T1000 (cell line): ENCODE measurements at regions not wholly inside any gene's neighbourhood (a gene's known extent, or its start where the extent isn't known, plus 50 kb on each side); places are given as distances from the start of the nearest gene placed in this dataset.
"Not testable (repeated sequence)": the region's sequence is repeated elsewhere in the genome, so short reads cannot be mapped to it uniquely, and the experiment has no call there.

Experiments
- DNase-seq: peaks from one replicate; lab custom pipeline; 2025; ENCODE audit warnings: mixed read lengths; lab: John Stamatoyannopoulos, UW

GRCh38 chr11:11717064-11717725, 95.4 kb upstream of the GALNT18 start:
- DNase-seq, result no peak

- not testable (repeated sequence) for DNase-seq
Observed at GRCh38 chr11:11715075-11715474, 93.3 kb upstream of the GALNT18 start.

DNA sequence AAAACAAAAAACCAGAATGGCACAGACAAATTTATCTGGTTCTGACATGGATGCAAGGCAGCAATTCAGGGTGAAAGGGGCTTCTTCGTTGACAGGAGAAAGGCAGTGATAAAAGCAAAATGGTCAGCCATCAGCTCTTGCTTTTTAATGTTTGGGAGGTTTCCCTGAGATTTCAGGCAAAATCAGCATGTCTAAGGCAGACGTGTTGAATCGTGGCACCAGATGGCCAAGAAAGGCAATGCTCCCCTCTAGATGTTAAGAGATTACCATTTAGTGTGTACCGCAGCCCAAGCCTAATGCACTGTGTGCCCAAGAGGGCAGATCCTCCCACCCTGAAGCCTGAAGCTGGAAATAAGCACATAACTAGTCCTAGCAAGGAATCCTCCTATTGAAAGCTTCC, 88.8 kb upstream of the GALNT18 start:
- DNase-seq, result no peak

GRCh38 chr11:11709447-11710239, 87.8 kb upstream of the GALNT18 start:
- DNase-seq, result no peak

GRCh38 chr11:11708256-11708655, 86.5 kb upstream of the GALNT18 start:
- no peak for DNase-seq

DNA sequence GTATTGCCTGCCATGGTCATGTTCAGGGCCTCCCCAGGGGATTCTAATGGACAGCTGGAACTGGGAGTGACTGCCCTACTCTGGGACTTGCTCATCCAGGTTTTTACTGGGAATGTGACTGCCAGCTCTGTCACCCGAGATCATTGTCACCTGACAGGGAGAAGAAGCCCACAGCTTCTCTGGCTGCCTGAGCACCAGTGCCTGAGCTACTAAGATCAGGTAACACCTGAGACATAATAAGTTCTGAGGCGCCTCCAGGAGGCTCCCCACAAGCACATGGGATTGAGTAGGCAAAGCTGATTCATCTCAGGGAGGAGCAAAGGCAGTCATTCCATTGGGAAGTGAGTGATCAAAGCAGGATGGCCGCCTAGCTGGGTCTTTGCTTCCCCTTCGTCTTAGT, 84.2 kb upstream of the GALNT18 start:
- no peak for DNase-seq

DNA sequence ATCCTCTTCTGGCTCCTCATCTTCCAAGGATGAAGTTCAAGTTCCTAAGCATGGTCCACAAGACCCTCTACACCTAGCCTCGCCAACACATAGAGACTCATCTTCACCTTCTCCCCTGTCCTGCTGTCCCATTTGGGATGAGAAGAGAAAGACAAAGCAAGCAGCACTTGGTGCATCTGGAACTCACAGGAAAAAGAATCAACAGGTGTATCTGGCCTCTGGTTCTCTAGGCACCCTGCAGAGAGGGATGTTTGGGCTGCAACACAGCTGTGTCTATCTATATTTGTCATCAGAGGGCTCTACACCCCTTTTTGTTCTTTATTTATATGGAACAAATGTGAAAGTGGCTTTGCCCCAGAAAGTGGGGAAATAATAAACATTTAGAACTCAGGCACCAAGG, 82.1 kb upstream of the GALNT18 start:
- no peak for DNase-seq

DNA sequence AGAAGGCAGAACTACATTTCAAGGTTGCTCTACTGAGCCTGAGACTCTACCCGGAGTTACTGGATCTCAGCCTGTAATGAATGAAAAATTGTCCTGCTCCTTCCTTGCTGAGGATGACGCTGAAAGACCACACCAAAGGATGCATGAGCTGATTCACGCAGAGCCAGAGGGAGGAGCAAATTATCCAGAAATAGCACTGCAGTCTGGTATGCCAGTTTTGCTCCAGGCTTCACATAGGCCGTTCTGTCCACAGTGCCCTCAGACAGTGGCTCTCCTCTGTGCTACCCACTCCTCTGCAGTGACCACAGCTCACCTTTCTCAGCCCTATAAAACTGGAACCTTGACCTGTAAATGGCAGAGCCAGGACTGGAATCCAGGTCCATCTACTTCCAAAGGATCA, 79.3 kb upstream of the GALNT18 start:
- DNase-seq, result no peak

DNA sequence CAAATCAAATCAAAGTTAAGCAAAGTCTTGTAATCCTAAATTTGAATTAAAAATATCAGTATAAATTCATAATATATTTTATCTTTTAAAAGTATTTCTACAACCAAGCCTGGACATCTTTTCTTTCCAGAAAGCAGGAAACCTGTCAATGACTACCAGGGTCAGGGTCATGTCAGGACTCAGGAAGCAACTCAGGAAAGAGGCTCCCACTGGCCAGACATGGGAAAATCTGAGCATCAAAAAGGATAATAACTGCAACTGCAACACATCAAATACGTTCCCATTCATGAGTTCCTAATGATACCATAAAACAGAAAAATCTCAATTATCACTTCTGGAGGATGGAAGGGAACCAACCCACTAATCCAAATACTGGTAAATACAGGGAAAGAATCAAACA, 76.0 kb upstream of the GALNT18 start:
- DNase-seq, result no peak

- DNase-seq, result no peak
Observed at GRCh38 chr11:11691296-11692151, 69.7 kb upstream of the GALNT18 start.

GRCh38 chr11:11681536-11681935, 59.7 kb upstream of the GALNT18 start:
- DNase-seq, result no peak

DNA sequence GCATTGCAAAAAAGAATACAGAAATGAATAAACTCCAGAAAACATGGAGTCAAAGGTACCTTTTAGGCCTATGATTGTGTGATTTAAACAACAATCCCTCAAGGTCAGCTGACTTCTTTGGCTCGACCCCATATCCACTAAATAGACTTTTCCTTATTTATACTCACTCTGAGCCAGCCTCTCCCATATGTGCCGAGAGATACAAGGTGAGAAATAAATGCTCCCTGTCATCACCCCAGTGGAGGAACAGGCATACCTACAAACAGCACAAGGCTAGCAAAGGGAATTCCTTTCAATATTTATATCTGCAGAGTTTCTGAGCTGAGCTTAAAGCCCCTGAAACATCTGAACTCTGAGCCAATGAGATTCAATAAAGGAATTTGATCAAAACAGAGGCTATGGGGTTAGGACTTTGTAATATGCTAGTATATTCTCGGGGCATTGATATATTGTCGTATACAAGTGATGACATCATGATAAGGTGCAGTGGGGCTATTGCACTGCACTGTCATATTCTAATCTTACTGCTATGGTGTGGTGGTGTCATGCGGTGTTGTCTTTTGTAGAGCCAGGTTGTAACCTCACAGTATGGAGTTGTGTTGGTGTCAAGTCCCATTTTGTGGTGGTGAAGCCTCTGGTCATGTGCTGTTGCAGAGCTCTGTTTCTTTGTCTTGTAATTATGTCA, 56.0 kb upstream of the GALNT18 start:
- no peak for DNase-seq

DNA sequence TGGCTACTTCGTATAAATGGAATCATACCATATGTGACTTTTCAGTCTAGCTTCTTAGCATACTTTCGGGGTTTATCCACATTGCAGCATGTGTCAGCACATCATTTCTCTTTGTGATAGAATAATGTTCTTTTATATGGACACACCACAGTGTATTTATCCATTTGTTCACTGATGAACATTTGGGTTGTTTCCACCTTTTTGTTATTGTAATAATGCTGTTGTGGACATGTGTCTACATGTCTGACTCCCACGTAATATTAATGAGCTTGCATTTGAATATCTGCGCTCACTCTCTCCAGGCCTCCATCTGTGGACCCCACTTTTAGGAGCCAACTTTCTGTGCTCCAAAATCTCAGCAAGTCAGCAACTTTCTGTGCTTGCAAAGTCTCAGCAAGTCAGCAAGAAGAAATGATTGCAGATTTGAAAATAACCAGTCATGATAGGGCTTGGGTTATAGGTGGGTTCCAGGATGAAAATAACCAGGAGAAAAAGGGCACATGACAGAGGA, 53.9 kb upstream of the GALNT18 start:
- no peak for DNase-seq

GRCh38 chr11:11672789-11673188, 51.0 kb upstream of the GALNT18 start:
- DNase-seq, result no peak

- DNase-seq, result no peak
Observed at GRCh38 chr11:11672101-11672500, 50.3 kb upstream of the GALNT18 start.
